HT1080 (cell line): ENCODE measurements at regions not wholly inside any gene's neighbourhood (a gene's known extent, or its start where the extent isn't known, plus 50 kb on each side); places are given as distances from the start of the nearest gene placed in this dataset.

Experiments used
- DNase-seq: peaks from one replicate; pipeline ENCODE4 v3.0.0-alpha.2; 2015; ENCODE audit warnings: low read depth

DNA sequence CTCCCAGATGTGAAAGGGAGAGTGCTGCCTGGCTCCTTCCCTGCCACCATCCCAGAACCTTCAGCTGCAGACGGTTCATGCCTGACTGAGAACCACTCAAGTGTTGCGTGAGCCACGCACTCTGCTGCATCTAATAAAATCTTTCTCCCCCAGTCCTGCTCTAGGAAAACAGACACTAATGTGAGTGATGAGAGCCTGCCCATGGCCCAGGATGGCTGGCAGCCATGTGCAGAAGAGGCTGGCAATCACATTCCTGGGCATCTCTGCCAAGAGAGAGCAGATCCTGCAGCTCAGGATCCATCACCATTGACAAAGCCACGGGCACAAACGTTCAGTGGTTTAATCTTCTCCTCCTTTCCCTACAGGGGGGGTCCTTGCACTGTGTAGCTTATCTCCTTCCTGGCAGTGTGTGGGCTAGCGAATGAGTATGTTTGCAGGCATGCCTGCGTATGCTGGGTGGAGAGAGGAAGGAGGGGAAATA lies 477.5 kb downstream of the SLC4A3 start:
- peak; percentile 45 for DNase-seq

DNA sequence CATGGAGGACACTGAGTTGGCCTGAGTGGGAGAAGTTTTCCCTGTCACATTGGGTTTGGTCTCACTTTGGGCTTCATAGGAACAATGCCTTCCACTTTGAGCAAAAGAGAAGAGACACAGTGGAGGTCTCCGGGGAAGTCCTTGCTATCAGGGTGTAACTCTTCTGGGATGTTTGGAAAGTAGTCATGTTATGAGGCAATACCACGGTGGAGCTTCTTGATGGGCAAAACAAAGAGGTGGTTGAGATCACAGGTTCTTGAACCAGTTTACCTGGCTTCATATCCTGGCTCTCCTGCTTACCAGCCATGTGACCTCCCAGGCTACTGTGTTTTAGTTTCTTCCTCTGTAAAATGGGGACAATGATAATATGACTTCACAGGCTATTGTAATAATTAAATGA lies 478.6 kb downstream of the SLC4A3 start:
- DNase-seq, result no peak

DNA sequence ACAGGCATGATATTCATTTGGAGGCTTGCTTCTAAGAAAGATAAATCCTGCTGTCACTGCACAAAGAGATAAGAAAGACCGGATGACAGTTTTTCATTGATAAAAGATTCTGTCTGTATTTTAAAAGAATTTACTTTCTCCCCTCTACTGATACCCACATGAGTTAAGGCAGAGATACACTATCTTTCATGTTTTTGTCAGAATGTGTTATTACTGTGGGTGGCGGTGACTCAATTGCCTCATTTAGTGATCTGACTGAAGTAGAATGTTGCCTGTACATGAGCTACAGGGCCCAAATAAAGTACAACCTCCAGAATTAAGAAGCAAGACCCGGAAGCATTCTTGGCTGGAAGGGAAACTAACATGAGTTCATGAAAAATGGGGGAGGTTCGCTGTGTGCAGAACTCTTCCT lies 480.0 kb downstream of the SLC4A3 start:
- DNase-seq, result no peak

DNA sequence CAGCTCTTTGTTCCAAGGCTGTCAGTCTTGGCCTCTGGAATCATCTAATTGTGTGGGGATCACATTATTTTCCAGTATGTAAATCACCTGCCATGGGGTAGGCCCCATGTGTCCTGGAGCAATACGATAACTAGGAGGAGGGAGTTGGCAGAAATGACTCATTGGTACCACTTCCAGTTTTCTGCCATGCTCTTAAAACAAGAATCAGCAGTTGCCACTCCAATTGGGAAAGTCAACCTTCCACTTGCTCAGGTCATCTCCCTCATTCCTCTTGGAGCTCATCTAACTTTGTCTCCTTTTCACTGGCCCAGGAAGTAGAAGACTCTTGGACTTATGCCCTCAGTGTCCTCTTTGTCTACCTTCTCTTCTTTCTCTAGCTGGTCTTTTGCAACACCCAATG lies 487.0 kb downstream of the SLC4A3 start:
- DNase-seq, result peak; percentile 20

DNA sequence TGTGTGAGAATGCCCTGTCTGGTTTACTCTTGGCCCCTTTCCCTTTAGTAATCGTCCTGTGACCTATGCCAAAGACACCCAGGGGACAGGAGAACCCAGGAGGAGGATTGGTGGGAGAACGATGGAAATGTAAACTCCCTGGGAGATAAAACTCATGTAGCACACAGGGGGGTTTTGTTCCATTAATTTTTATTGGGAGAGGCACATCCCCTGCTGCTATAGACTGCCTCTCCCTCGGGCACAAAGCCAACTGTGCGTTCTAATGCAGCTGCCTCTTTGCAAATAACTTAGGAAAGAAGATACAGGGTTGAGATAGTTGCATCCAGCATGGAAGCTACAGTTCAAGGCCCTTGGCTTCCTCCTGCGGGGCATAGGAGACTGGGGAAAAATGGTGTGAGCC lies 489.6 kb downstream of the SLC4A3 start:
- DNase-seq, result no peak

DNA sequence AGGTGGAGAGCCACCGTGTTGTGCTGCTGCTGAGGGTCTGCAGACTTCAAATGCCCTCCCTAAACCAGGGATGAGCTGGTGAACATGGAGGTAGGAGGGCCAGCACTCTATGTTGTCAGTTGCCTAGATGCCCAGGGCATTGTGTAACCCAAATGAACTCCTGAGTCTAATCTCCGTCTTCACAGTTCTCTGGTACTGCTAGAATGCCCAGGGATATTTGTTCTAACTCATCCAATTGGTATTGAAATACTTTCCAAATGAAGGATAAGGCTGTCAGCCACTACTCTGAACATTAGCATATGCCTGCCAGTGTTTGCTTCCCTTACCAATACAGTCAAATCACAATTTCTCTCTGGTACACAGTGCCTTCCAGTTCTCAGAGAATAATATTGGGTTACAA lies 492.6 kb downstream of the SLC4A3 start:
- no peak for DNase-seq

DNA sequence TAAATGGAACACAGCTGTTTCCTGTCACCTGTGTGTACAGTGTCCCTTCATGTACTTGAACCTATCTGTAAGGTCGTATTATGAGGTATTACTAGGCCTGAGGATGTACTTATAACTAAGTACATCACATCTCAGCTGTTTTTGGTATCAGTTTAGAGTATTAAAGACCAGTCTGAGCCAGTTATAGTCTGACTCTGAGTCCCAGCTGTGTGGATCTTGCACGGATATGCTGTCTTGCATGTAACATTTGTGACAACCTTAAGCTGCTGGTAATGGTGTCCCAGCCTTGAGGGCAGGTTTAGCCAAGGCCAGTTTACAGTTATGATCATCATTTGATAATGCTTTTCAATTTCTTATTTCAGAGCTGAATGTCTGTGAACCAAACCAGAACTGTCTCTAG lies 496.3 kb downstream of the SLC4A3 start:
- no peak for DNase-seq

DNA sequence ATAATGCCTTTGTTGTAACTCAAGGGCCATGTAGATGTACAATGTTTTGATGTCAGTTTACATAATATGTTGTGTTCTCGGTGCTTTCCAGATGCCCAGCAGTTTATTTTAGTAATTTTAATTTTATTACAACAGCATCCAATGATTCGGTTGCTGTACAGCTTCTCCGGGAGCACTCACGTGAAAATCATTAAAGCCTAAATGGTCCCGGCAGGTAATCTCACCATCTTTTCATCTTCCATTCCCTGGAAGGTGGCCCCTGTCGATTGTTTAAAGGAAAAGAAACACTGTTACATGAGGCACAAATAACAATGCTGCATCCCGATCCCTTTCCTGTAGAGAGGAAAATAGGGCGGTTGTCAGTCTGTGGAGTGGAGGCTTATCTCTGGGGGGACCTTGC lies 498.1 kb downstream of the SLC4A3 start:
- no peak for DNase-seq

DNA sequence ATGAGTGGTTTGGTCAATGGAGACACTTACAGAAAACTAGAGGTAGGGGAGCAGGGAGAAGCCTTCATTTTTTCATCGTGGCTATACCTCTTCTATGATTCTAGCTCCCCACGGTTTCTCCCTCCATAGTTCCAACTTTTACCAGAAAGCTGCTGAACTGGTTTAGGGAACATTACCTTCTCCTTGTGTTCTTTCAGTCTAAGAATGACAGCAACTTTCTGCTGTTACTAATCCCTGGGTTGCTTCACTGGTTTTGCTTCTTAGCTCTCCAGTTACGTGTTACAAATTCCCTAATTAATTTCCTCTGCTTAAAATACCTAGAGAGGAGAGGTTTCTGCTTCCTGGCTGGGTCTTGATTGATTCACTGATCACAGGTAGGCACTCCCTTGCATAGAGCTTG lies 499.9 kb downstream of the SLC4A3 start:
- DNase-seq, result no peak

DNA sequence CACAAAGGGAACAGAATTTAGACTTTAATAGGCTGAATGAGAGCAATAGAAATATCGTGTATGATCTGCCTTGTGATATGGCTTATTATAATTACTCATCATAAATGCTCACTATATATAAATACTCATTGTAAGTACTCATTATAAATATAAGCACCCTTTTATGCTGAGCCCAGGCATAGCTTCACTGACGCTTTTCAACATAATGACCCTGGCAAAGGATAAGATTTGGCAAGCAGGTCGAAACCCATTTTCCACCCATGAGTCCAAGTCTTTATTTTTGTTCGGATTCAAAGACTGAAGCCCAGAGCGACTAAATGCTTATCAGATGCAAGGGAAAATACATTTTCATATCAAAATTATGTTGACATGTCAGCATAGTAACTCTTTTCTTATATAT lies 500.4 kb downstream of the SLC4A3 start:
- DNase-seq, result no peak

DNA sequence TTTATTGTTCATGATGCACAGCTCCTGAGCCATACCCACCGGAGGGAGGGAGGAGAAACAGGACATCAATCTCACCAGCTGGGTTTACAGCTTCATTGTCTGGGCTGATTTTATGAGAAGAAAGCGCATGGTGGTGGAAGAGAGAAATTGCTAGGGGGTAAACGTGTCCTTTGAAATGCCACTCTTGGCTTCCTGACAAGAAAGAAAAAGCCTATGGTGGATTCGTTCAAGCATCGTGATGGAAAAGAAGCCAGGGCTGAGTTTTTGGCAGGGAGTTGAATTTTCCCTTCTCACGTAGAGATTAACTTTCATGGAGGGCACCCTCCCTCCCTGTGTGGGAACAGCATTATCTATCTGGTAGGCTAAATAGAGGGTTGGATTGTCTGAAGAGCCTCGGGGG lies 502.0 kb downstream of the SLC4A3 start:
- DNase-seq, result no peak

DNA sequence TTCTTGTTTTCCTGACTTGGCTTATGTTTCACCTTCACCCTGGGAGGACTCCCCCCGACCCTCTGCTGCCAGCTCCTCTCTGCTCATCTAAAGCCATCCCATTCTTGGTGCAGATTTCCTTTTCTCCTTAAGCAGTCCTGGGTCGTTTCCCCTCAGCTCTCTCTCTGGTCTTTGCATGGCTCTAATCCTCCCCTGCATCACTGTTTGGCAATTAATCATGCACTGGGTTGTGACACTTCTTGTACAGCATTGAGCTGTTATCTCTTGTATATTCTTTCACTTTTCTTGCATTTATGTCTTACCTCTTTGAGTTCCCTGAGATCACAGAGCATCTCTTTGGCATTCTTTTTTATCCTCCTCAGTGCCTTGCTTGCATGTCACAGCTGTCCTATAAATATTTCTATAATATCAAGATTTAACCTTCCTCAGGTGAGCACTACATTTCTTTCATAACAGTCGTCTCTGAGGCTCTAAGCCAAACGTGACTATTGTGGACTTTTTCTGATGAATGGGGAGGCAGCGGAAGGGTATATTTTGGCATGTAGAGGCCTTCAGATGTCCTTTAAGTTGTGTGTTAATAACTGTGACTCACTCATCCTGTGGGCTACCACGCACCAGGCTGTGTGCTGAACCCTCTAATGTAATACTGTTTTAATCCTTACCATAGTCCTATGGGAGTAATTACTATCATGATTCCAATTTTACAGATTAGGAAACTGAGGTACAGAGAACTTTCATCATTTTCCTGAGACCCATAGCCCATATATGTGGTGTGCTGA lies 507.5 kb downstream of the SLC4A3 start:
- peak; percentile 72 for DNase-seq

DNA sequence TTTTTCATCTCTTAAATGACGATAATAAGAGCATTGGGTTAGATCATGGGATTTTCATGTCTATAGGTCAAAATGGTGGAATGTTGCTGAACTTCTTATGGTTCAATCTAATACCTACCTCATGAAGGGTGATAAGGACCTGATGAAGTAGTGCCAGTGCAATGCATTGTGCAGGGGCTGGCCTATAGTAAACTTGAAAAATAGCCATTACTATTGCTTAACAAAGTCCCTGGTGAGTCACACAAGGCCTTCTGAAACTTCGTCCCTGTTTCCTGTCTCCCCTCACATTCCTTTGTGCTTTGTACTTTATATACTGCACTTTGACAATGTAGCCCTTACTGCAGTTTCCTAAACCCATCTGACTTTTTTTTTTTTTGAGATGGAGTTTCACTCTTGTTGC lies 515.9 kb downstream of the SLC4A3 start:
- peak; percentile 90 for DNase-seq

DNA sequence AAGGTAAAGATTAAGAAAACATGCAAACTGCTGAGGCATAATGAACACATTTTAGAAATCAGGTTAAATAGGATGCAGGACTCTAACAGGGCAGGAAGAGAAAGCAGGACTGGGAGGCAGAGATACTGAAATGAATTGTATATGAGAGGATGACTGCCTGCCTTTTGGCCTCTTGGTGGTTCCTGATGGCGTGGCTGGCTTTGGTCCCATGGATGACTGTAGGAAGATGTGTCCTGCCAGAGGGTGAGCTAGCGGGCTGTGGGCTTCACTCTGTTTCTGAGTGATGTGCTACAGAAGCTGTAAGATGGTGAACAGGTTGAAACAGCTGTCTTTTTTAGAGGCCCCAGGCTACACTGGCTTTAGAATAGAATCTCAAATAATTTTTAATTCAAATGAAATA lies 517.0 kb downstream of the SLC4A3 start:
- peak; percentile 40 for DNase-seq

DNA sequence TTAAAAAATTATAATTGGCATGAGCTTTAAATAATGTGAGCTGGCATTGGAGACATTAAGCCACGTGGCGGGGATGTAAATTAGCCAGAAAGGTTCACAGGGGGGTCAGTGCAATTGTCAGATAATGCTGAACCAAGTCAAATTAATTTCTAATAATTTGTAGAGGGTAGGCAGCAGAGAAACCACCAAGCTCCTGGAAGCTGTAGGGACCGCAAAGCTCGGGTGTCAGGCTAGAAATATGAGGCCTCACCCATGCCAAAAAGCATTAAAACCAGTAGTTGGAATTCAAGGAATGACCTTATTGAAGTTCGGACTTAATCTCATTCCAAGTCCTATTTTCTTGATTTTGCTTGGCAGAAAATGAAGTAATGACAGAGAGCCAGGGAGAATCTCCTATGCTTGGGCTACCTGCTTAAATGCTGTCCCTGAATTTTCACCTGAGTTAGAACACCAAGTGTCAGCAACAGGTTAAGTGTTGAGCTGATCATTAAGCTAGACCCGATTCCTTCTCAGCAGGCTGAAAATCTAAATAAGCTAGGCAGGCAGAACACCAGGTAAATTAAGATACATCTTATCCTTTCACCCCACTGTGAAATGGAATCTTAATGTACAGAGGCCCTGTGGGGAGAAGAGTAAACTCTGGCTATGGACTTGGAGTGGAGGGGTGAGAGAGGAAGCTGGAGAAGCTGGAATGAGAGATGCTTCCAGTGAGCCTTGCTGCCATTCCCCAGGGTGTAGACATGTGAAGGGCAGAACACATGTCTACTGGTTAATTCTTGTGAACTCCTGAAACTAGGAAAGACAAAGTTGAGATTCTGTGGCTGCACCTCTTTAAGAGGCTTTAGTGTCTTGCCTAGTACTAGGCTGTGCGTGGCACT lies 520.0 kb downstream of the SLC4A3 start:
- DNase-seq, result no peak

DNA sequence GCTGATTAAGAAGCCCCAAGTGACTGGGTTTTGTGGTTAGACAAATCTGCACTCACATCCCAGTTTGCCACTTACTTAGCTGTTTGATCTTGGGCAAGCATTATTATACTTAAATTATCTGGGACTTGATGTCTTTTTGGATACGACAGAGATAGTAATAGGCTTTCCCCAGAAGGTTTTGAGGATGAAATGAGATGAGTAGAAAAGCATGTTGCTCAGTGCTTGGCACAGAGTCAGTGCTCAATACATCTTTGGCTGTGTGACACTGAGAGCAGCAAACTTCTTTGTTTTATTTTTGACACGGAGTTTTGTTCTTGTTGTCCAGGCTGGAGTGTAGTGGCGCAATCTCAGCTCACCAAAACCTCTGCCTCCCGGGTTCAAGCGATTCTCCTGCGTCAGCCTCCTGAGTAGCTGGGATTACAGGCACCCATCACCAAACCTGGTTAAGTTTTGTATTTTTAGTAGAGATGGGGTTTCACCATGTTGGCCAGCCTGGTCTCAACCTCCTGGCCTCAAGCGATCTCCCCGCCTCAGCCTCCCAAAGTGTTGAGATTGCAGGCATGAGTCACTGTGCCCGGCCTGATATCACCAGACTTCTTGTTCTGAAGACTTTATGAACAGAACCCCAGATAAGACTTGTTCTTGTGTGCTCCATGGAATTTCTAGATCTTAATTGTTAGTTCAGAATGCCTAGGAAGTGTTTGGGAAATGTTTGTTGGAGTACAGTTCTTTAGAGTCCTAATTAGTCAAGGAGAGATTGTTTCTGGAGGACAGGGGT lies 521.2 kb downstream of the SLC4A3 start:
- no peak for DNase-seq

DNA sequence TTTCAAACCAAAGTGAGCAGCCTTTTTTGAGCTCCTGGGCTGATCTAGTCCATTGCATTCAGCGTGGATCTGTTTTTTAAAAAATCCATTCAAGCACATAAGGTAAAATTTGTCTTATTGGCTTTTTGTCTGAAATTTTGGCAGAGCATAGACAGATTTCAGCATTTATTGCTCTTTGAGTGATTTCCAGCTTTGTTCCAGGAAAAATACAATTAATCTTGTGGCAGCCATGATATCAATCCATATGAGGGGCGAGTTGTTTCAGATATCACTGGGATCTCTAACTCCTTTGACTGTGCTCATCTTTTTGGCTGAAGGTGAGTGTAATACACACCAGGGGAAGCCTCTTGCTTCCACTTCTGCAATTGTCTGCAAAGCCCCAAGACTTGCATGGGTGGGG lies 523.9 kb downstream of the SLC4A3 start:
- DNase-seq, result no peak

DNA sequence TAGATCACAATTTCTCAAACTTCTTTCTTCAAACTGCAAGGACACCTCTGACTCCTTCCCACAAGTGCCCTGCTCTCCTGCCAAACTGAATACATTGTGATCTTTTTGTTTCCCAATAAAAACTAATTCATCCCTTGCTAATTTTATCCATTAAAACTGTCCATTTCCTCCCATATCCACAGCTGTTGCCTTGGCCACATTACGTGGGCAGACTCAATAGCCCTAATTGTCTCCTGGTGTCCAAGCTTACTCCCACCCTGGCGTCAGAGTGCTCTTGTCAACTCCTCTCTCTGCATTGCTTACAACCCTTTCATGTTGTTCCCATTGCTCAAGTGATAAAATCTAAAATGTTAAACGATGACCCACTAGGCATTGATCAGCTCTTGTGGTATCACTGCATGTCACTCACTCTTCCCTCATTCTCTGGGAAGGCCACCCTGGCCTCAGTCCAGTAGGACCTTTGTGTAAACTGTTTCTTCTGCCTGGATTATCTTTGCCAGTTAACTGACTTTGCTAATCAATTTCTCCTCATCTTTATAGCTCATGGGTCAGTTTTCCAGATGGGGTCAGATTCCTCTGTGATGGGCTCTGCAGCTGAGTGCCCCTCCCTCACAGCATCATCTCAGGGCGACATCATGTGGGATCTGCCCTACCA lies 525.0 kb downstream of the SLC4A3 start:
- DNase-seq, result no peak

DNA sequence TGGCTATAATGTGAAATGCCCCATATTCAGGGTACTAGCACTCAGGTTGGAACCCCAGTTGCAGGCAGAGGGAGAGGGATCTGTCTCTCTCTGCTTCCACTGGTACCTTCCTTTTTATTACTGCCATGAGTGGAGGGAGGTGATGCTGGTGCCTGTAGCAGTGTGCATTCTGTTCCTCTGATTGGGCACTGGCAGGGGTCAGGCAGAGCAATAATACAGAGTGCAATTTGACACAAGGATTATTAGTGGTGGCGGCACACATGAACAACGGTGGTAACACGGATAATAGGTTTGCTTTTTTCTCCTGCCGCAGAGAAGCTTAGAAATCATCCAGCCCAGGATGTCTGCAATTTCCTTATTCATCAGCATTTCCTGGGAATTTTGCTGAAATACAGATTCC lies 525.7 kb downstream of the SLC4A3 start:
- DNase-seq, result no peak

DNA sequence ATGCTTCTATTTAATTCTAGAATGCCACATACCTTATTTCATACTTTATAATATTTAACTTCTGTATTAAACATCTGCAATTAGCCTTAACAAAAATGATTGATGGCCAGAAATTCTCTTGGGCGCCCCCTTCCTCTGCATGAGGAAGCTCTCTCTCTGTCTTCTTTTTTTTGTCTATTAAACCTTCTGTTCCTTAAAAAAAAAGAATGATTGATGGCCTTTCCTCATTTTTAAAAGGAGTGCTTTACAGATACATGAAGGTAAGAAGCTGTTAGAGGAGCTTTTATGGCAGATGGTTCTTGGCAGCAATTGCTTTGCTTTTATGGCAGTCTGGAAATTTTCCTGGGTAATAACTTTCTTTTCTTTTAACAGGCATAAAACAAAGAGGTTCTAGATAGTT lies 526.9 kb downstream of the SLC4A3 start:
- DNase-seq, result no peak

DNA sequence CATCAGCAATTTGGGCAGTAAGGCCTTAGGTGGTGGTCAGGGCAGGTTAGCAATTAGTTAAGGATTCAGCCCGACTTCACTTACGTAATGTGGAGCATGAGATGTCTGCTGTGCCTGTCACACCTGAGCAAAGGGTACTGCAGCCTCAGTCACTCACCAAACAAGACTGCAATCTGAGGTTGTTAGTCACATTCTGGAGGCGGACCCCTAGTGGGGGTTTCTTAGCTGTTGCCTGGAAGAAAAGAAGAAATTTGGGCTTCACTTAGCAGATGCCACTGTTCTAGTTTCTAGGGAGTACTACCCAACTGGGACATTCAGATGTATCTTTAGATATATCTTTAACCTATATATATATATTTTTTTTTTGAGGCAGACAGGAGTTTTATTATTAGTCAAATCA lies 529.9 kb downstream of the SLC4A3 start:
- DNase-seq, result no peak
